ENCODE measurements at regions not wholly inside any gene's neighbourhood (a gene's known extent, or its start where the extent isn't known, plus 50 kb on each side); places are given as distances from the start of the nearest gene placed in this dataset.

GRCh38 chr18:14031053-14031452 is 101.2 kb downstream of the ZNF519 start:
- Mint-ChIP-seq H3K9me3 (ENCODE audit: unreplicated experiment) (no peaks in the 10 kb centered on the region), H3K4me3 (ENCODE audit: unreplicated experiment) (no peak overlapping the region), H3K4me1 (ENCODE audit: unreplicated experiment) (no peaks in the 10 kb centered on the region), H3K36me3 (ENCODE audit: low read depth, unreplicated experiment) (no peaks in the 10 kb centered on the region), H3K27me3 (ENCODE audit: unreplicated experiment) (no peaks in the 10 kb centered on the region), H3K27ac (ENCODE audit: unreplicated experiment) (no peak overlapping the region)
- no peak for TF ChIP-seq CTCF (IDR thresholded peaks at IDR 0.05; ENCODE audit: unreplicated experiment)
- no peak for DNase-seq (ENCODE audit: low spot score)

- no peak for DNase-seq (ENCODE audit: low spot score)
- Mint-ChIP-seq H3K27me3 (ENCODE audit: unreplicated experiment) (no peaks in the 10 kb centered on the region), H3K27ac (ENCODE audit: unreplicated experiment) (no peak overlapping the region), H3K36me3 (ENCODE audit: low read depth, unreplicated experiment) (no peaks in the 10 kb centered on the region), H3K4me1 (ENCODE audit: unreplicated experiment) (no peaks in the 10 kb centered on the region), H3K9me3 (ENCODE audit: unreplicated experiment) (no peaks in the 10 kb centered on the region), H3K4me3 (ENCODE audit: unreplicated experiment) (no peak overlapping the region)
- TF ChIP-seq CTCF (IDR thresholded peaks at IDR 0.05; ENCODE audit: unreplicated experiment): no peak
Measured at GRCh38 chr18:14029512-14029911, 102.7 kb downstream of the ZNF519 start.

GRCh38 chr18:14026199-14026598 is 106.0 kb downstream of the ZNF519 start:
- TF ChIP-seq CTCF (IDR thresholded peaks at IDR 0.05; ENCODE audit: unreplicated experiment): no peak
- no peak overlapping the region for H3K27ac Mint-ChIP-seq (ENCODE audit: unreplicated experiment)
- H3K4me3 Mint-ChIP-seq (ENCODE audit: unreplicated experiment): no peak overlapping the region
- H3K36me3 Mint-ChIP-seq (ENCODE audit: low read depth, unreplicated experiment): no peaks in the 10 kb centered on the region
- no peaks in the 10 kb centered on the region for H3K27me3 Mint-ChIP-seq (ENCODE audit: unreplicated experiment)
- no peak for DNase-seq (ENCODE audit: low spot score)
- H3K4me1 Mint-ChIP-seq (ENCODE audit: unreplicated experiment): no peaks in the 10 kb centered on the region
- no peaks in the 10 kb centered on the region for H3K9me3 Mint-ChIP-seq (ENCODE audit: unreplicated experiment)

DNA sequence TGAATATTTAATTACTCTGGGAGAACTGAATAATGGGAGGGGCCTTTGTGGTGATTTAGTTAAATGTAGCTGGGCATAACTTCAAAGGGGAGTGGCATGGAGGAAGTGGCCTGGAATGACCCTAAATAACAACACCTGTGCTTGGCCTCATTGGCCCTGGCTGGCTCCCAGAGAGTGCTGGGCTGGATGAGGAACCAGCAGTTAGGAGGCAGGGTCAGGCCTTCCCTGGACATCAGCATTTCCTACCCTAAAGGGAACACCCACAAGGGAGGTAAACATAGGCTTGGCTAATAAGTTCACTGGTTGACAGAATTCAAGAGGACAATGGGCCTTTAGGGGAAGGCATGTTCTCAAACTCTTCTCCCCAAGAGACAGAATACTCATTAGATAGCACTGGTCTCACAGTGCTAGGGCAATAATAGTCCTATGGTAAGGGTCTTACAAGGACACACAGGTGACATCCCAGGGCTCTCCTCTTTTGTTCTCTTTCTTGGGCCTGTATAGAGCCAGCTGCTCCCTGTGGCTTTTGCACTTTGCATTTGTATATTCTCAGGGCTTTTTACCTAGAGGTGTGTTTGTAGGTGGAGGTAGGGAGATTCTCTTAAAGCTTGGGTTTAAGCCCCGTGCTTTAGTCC is 106.8 kb downstream of the ZNF519 start:
- Mint-ChIP-seq H3K27me3 (ENCODE audit: unreplicated experiment) (no peaks in the 10 kb centered on the region), H3K4me3 (ENCODE audit: unreplicated experiment) (no peak overlapping the region), H3K4me1 (ENCODE audit: unreplicated experiment) (no peaks in the 10 kb centered on the region), H3K27ac (ENCODE audit: unreplicated experiment) (no peak overlapping the region), H3K36me3 (ENCODE audit: low read depth, unreplicated experiment) (no peaks in the 10 kb centered on the region), H3K9me3 (ENCODE audit: unreplicated experiment) (no peaks in the 10 kb centered on the region)
- no peak for DNase-seq (ENCODE audit: low spot score)
- TF ChIP-seq CTCF (IDR thresholded peaks at IDR 0.05; ENCODE audit: unreplicated experiment): no peak

GRCh38 chr18:14015416-14015815 is 100.1 kb upstream of the MC2R start:
- Mint-ChIP-seq H3K27me3 (ENCODE audit: unreplicated experiment) (peaks cover 2% of the 10 kb centered on the region), H3K36me3 (ENCODE audit: low read depth, unreplicated experiment) (peaks cover 5% of the 10 kb centered on the region), H3K4me1 (ENCODE audit: unreplicated experiment) (no peaks in the 10 kb centered on the region), H3K4me3 (ENCODE audit: unreplicated experiment) (no peak overlapping the region), H3K27ac (ENCODE audit: unreplicated experiment) (no peak overlapping the region), H3K9me3 (ENCODE audit: unreplicated experiment) (peaks cover 6% of the 10 kb centered on the region)
- no peak for TF ChIP-seq CTCF (IDR thresholded peaks at IDR 0.05; ENCODE audit: unreplicated experiment)
- no peak for DNase-seq (ENCODE audit: low spot score)

Measured in endothelial cell (in vitro differentiated cells).